ENCODE measurements at regions not wholly inside any gene's neighbourhood (a gene's known extent, or its start where the extent isn't known, plus 50 kb on each side); places are given as distances from the start of the nearest gene placed in this dataset.

- TF ChIP-seq CTCF (IDR thresholded peaks at IDR 0.05): no peak
- no peak for TF ChIP-seq POLR2A (IDR thresholded peaks at IDR 0.05)
Measured at GRCh38 chr4:22216278-22216677, 267.7 kb upstream of the KCNIP4 start.
